ENCODE measurements at regions not wholly inside any gene's neighbourhood (a gene's known extent, or its start where the extent isn't known, plus 50 kb on each side); places are given as distances from the start of the nearest gene placed in this dataset.

DNA sequence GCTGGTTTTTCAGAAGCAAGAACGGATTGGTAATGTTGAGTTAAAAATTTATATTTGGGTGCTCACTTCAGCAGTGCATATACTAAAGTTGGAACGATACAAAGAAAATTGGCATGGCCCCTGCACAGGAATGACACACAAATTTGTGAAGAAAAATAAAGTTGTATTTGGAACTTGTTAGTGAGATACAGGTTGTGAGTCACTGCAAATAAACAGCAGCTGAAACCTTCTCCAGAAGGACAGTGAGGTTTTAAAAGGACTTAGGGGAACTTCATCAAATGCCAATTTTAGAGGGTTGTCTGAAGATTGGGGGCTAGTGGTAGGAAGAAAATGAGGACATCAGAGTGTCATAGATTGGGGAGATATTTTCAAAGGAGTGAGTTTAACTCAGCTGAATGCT, 79.7 kb upstream of the ELOVL6 start:
- DNase-seq: no peak

DNA sequence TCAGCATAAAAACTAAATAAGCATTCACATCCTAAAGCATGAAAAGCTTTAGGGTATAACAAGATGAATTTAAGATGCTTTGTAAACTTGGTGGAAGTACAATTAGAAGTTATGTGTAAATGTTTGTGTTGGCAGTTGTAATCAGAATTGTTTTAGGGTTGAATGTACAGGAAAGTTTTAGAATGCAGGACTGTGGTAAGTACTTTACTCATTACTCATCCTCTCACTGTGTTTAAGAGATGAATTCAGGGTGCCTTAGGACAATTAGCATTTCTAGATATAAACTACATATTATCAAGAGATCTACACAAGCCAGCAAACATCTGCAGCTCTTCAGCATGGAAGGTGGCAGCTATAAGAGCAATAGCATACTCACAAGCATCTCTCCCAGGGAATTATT, 77.5 kb upstream of the ELOVL6 start:
- peak; percentile 79 for DNase-seq

GRCh38 chr4:110271986-110272385, 73.6 kb upstream of the ELOVL6 start:
- no peak for DNase-seq

GRCh38 chr4:110270492-110271197, 72.2 kb upstream of the ELOVL6 start:
- peak; percentile 84 for DNase-seq

DNA sequence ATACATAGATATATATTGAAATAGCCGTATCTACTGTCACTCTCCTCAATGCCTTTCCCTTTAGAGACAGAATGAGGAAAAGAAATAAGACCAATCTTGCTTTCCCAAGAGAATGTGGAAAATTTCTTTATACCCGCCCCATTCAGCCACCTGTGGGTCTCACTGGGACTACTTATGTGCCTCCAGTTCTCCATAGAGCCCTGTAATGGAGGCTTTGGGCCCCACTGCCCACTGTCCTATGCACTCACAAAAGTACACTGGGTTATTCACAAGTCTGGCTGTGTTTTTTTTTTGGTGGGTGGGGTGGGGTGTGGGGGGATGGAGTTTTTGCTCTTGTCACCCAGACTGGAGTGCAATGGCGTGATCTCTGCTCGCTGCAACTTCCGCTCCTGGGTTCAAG, 70.4 kb upstream of the ELOVL6 start:
- DNase-seq: no peak

DNA sequence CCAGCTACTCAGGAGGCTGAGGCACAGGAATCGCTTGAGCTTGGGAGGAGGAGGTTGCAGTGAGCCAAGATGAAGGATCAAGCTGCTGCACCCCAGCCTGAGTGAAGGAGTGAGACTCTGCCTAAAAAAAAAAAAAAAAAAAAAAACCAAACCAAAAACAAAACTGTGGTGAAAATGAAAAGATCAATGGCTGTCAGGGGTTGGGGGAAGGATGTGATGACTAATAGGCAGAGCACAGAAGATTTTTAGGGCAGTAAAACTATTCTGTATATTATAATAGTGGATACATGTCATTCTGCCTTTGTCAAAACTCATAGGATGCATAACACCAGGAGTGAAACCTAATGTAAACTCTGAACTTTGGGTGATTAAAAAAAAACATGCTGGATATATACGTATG, 69.9 kb upstream of the ELOVL6 start:
- DNase-seq: no peak

GRCh38 chr4:110266136-110266535, 67.7 kb upstream of the ELOVL6 start:
- no peak for DNase-seq

DNA sequence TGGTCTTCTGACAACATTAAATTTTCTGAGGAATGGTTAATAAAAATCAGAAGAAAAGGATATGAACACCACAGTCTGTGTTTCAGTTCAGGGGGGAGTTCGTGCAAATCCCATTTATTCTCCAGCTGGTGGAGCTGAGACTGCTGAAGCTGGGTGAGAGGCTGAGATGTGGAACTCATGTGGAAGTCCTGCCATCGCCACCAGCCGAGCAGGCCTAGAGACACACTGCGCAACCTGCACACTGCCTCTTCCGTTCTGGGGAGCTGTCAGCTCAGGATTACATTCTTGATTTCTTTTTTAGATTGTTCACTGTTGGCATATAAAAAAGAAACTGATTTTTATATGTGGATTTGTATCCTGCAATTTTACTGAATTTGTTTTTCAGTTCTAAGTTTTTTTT, 66.6 kb upstream of the ELOVL6 start:
- no peak for DNase-seq

GRCh38 chr4:110260299-110260698, 61.9 kb upstream of the ELOVL6 start:
- DNase-seq: no peak

DNA sequence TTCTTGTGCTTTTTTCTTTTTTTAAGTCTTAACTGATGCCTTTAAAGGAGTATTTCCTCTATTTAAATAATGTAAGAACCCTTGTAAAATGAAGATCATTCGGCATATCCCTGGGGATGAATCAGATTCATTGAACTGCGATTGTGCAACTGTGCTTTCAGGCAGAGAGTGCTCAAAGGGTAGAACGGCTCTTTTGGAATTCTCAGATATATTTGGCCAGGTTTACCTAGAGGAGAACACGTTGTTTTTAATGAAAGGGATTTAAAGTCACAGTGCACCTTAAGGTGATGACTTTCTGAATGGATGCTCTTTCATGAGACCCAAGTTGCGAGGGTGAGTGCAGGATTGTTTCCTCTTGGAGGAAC, 51.6 kb upstream of the ELOVL6 start:
- DNase-seq: no peak

DNA sequence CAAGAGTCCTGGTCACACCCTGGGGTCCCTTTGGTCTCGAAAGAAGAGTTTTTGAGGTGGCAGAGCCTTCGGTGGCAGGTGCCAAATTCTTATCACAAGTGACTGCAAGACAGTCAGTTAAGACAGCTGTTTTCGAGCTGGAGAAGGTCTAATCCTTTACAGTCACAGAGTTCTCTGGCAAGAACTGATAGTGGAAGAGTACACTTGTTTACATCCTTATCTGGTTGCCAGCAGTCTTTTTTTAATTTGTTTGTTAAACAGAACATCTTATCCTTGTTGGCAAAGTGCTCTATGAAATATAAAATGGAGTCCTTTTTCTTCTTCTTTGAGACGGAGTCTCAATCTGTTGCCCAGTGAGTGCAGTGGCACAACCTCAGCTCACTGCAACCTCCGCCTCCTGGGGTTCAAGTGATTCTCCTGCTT, 50.4 kb upstream of the ELOVL6 start:
- no peak for DNase-seq
